ENCODE measurements at regions not wholly inside any gene's neighbourhood (a gene's known extent, or its start where the extent isn't known, plus 50 kb on each side); places are given as distances from the start of the nearest gene placed in this dataset.

- TF ChIP-seq TAF1 (IDR thresholded peaks at IDR 0.05; ENCODE audit: borderline replicate concordance, low read depth, low read length) = no peak
- no peak for TF ChIP-seq POLR2A (IDR thresholded peaks at IDR 0.05; ENCODE audit: low read depth, low read length)
- no peak for TF ChIP-seq POLR2AphosphoS5 (IDR thresholded peaks at IDR 0.05; ENCODE audit: low read depth, low read length)
- DNase-seq (ENCODE audit: insufficient read length) = no peak
- no peak for FAIRE-seq
Observed at GRCh38 chr6:80733641-80734040, 627.2 kb downstream of the BCKDHB start.

GRCh38 chr6:80728830-80729229 is 622.4 kb downstream of the BCKDHB start:
- TF ChIP-seq TAF1 (IDR thresholded peaks at IDR 0.05; ENCODE audit: borderline replicate concordance, low read depth, low read length) = no peak
- no peak for TF ChIP-seq POLR2AphosphoS5 (IDR thresholded peaks at IDR 0.05; ENCODE audit: low read depth, low read length)
- no peak for TF ChIP-seq POLR2A (IDR thresholded peaks at IDR 0.05; ENCODE audit: low read depth, low read length)
- DNase-seq (ENCODE audit: insufficient read length) (no peak), FAIRE-seq (no peak)

- TF ChIP-seq POLR2AphosphoS5 (IDR thresholded peaks at IDR 0.05; ENCODE audit: low read depth, low read length) (no peak), TAF1 (IDR thresholded peaks at IDR 0.05; ENCODE audit: borderline replicate concordance, low read depth, low read length) (no peak), POLR2A (IDR thresholded peaks at IDR 0.05; ENCODE audit: low read depth, low read length) (no peak)
- no peak for DNase-seq (ENCODE audit: insufficient read length)
- no peak for FAIRE-seq
Observed at GRCh38 chr6:80728101-80728750, 621.8 kb downstream of the BCKDHB start.

- FAIRE-seq (no peak), DNase-seq (ENCODE audit: insufficient read length) (no peak)
- TF ChIP-seq TAF1 (IDR thresholded peaks at IDR 0.05; ENCODE audit: borderline replicate concordance, low read depth, low read length) = no peak
- TF ChIP-seq POLR2A (IDR thresholded peaks at IDR 0.05; ENCODE audit: low read depth, low read length) = no peak
- TF ChIP-seq POLR2AphosphoS5 (IDR thresholded peaks at IDR 0.05; ENCODE audit: low read depth, low read length) = no peak
Observed at GRCh38 chr6:80725156-80725930, 618.9 kb downstream of the BCKDHB start.

GRCh38 chr6:80720824-80721223 is 614.4 kb downstream of the BCKDHB start:
- FAIRE-seq (no peak), DNase-seq (ENCODE audit: insufficient read length) (no peak)

GRCh38 chr6:80714513-80714912 is 608.0 kb downstream of the BCKDHB start:
- no peak for FAIRE-seq

More at GRCh38 chr6:80720824-80721223, 614.4 kb downstream of the BCKDHB start:
- TF ChIP-seq TAF1 (IDR thresholded peaks at IDR 0.05; ENCODE audit: borderline replicate concordance, low read depth, low read length) = no peak
- no peak for TF ChIP-seq POLR2A (IDR thresholded peaks at IDR 0.05; ENCODE audit: low read depth, low read length)

GRCh38 chr6:80698459-80698858 is 592.0 kb downstream of the BCKDHB start:
- DNase-seq (ENCODE audit: insufficient read length) (no peak), FAIRE-seq (no peak)
- no peak for TF ChIP-seq POLR2AphosphoS5 (IDR thresholded peaks at IDR 0.05; ENCODE audit: low read depth, low read length)
- no peak for TF ChIP-seq POLR2A (IDR thresholded peaks at IDR 0.05; ENCODE audit: low read depth, low read length)
- no peak for TF ChIP-seq TAF1 (IDR thresholded peaks at IDR 0.05; ENCODE audit: borderline replicate concordance, low read depth, low read length)

More at GRCh38 chr6:80714513-80714912, 608.0 kb downstream of the BCKDHB start:
- TF ChIP-seq POLR2A (IDR thresholded peaks at IDR 0.05; ENCODE audit: low read depth, low read length) (no peak), TAF1 (IDR thresholded peaks at IDR 0.05; ENCODE audit: borderline replicate concordance, low read depth, low read length) (no peak)
- DNase-seq (ENCODE audit: insufficient read length) = no peak

GRCh38 chr6:80696268-80696667 is 589.8 kb downstream of the BCKDHB start:
- TF ChIP-seq POLR2AphosphoS5 (IDR thresholded peaks at IDR 0.05; ENCODE audit: low read depth, low read length) = no peak
- no peak for FAIRE-seq

GRCh38 chr6:80690551-80691131 is 584.2 kb downstream of the BCKDHB start:
- no peak for FAIRE-seq
- no peak for DNase-seq (ENCODE audit: insufficient read length)
- TF ChIP-seq TAF1 (IDR thresholded peaks at IDR 0.05; ENCODE audit: borderline replicate concordance, low read depth, low read length) (no peak), POLR2AphosphoS5 (IDR thresholded peaks at IDR 0.05; ENCODE audit: low read depth, low read length) (no peak), POLR2A (IDR thresholded peaks at IDR 0.05; ENCODE audit: low read depth, low read length) (no peak)

More at GRCh38 chr6:80696268-80696667, 589.8 kb downstream of the BCKDHB start:
- no peak for DNase-seq (ENCODE audit: insufficient read length)

- no peak for TF ChIP-seq POLR2AphosphoS5 (IDR thresholded peaks at IDR 0.05; ENCODE audit: low read depth, low read length)
- TF ChIP-seq POLR2A (IDR thresholded peaks at IDR 0.05; ENCODE audit: low read depth, low read length) = no peak
- no peak for TF ChIP-seq TAF1 (IDR thresholded peaks at IDR 0.05; ENCODE audit: borderline replicate concordance, low read depth, low read length)
- FAIRE-seq (no peak), DNase-seq (ENCODE audit: insufficient read length) (no peak)
Observed at GRCh38 chr6:80689716-80690395, 583.4 kb downstream of the BCKDHB start.

- FAIRE-seq (no peak), DNase-seq (ENCODE audit: insufficient read length) (no peak)
- TF ChIP-seq POLR2AphosphoS5 (IDR thresholded peaks at IDR 0.05; ENCODE audit: low read depth, low read length) = no peak
- TF ChIP-seq POLR2A (IDR thresholded peaks at IDR 0.05; ENCODE audit: low read depth, low read length) = no peak
- TF ChIP-seq TAF1 (IDR thresholded peaks at IDR 0.05; ENCODE audit: borderline replicate concordance, low read depth, low read length) = no peak
Observed at GRCh38 chr6:80679992-80680391, 573.5 kb downstream of the BCKDHB start.
